ENCODE measurements at regions not wholly inside any gene's neighbourhood (a gene's known extent, or its start where the extent isn't known, plus 50 kb on each side); places are given as distances from the start of the nearest gene placed in this dataset.
"Not testable (repeated sequence)": the region's sequence is repeated elsewhere in the genome, so short reads cannot be mapped to it uniquely, and the experiment has no call there.

DNA sequence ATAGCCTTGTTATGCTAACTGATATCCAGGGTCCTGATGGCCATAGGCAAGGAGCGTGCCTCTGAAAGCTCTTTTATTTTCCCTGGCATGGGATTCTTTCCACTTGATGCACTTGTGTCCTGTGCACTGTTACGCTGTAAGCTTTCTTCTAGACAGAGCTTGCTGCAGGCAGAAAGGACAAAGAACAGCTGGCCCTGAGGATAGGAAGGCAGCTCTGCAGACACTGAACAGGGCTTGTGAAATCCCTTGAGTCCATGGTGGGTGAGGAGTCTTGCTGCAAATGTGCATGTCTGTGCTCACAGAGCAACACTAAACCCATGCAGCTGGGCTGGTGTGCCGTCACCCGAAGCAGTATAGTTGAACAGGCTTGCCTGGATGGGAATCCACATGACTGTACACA lies 126.6 kb downstream of the AKAP11 start:
- DNase-seq (ENCODE audit: low spot score), result no peak

GRCh38 chr13:42400188-42400833 lies 128.4 kb downstream of the AKAP11 start:
- DNase-seq (ENCODE audit: low spot score), result no peak

DNA sequence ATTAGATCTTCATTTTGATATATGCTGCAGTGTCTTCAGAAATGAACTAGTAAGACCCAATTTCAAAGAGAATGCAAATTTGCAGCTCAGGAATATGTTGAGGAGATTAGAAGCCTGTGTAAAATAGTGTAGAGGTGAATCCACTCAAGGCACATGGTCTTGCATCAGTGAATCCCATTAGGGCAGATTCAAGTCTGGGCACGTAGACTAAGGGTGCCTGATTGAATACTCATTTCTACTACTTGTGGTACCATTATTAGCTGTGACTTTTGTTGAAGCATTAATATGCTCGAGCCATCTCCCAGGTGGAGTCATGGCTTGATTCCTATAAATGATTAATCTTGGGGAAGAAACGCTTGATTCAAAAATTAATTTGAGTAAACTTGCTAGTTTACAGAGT lies 129.4 kb downstream of the AKAP11 start:
- no peak for DNase-seq (ENCODE audit: low spot score)

DNA sequence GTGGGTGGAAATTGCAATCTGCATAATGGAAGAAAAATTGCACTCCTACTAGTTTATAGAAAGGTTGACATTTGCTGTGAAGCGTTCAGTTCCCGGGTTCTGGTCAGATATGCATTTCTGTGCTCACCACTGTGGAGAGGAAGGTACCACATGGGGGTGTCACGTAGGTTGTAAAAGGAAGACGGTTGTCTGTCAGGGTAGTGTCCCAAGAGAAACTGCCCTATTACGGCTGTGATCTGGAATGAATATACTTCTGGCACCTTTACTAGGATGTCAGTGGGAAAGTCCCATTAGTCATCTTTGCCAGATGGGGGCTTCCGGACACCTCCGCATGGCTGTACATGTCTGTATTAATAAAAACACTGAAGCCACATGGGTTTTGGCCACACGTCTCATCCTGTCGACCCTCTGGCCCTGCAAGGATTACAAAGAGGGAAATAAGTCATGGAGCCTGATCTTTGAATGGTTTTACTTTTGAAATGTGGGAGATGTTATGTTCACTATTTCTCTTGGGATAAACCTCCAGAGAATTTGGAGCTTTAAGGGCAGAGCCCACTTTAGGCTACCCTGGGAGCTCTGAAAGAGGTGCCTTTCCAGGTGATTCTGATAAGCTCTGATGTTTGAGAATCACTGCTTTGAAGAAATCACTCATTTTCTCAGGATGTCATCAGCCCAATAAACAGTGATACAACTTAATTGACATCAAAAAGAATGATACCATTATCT lies 133.9 kb downstream of the AKAP11 start:
- DNase-seq (ENCODE audit: low spot score), result no peak

- no peak for DNase-seq (ENCODE audit: low spot score)
These were observed 137.1 kb downstream of the AKAP11 start for GRCh38 chr13:42409075-42409474.

DNA sequence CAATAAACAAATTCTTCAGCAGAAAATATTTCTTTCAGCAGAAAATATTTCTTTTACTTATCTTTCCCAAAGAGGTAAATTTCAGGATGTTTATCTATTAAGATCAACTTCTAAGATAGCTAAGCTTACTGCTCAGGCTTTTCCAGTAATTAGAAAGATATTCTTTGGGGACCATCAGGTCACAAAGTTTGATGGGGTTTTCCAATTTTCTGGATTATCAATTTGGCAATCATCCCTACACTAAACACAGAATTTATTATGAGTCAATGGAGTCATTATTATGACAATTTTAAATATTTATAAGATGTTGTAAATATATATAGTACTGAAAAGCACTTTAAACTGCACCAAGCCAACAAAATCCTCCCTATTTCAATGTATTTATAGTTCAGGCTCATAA lies 137.6 kb downstream of the AKAP11 start:
- DNase-seq (ENCODE audit: low spot score), result no peak

- DNase-seq (ENCODE audit: low spot score), result no peak
These were observed 141.0 kb downstream of the AKAP11 start for GRCh38 chr13:42412812-42413483.

- no peak for DNase-seq (ENCODE audit: low spot score)
These were observed 141.5 kb downstream of the AKAP11 start for GRCh38 chr13:42413484-42413815.

GRCh38 chr13:42417626-42418025 lies 145.7 kb downstream of the AKAP11 start:
- no peak for DNase-seq (ENCODE audit: low spot score)

- DNase-seq (ENCODE audit: low spot score), result no peak
These were observed 146.2 kb downstream of the AKAP11 start for GRCh38 chr13:42418184-42418583.

DNA sequence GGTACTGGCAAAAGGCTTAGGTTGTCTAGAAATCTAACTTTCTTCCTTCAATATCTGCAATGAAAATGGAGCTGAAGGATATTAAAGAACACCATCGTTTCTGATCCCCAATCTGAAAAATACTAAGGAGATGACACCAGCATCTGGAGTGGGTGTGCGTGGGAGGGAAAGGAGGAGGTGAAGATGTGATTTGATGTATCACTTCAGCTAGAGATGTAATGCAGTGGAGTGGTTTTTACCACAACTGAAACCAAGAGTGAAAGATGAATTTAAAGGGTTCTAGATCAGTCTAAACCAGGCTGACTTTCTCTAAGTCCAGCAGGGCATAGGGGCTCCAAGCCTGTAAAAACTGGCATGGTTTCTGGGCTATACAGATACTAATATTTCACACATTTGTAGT lies 148.4 kb downstream of the AKAP11 start:
- peak; percentile 28 for DNase-seq (ENCODE audit: low spot score)

DNA sequence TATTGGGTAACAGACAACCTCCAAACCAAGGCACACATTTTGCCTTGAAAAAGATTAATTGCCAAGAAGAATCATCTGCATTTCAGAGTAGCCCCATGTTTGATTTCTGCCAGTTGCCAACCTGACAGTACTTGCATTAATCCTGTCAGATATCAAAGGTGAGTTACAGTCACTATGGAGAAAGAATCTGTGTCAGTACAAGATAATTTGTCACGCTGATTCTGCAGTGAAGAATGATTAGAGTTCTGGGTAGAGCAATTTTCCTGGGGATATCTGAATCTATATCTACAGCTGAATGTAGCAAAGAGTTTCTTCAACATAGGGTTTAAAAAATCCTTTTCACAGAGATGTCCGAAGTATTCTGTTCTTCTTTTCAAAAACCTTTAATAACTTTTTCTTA lies 150.7 kb downstream of the AKAP11 start:
- DNase-seq (ENCODE audit: low spot score), result peak; percentile 15

DNA sequence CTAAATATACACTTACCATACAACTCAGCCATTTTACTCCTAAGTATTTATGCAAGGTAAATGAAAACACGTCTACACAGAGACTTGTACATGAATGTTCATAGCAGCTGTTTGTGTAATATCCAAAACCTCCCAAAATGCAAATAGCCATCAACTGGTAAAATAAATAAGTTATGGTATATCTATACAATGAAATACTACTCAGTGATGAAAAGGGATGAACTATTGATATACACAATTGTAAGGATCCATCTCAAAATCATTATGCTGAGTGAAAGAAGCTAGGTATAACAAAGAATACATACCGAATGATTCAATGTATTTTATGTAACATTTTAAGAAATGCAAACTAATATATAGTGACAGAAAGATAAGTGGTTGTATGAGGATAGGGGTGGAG lies 149.8 kb upstream of the TNFSF11 start:
- no peak for DNase-seq (ENCODE audit: low spot score)

DNA sequence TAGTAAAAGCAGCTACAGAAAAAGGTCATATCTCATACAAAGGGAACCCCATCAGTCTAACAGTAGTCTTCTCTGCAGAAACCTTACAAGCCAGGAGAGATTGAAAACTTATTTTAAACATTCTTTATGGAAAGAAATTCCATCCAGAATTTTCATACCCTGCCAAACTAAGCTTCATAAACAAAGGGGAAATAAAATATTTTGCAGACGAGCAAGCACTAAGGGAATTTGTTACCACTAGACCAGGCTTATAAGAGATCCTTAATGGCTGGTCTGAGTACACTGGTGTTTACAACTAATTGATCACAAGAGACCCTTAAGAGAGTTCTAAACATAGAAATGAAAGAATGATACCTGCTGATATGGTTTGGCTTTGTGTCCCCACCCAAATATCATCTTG lies 128.6 kb upstream of the TNFSF11 start:
- no peak for DNase-seq (ENCODE audit: low spot score)

DNA sequence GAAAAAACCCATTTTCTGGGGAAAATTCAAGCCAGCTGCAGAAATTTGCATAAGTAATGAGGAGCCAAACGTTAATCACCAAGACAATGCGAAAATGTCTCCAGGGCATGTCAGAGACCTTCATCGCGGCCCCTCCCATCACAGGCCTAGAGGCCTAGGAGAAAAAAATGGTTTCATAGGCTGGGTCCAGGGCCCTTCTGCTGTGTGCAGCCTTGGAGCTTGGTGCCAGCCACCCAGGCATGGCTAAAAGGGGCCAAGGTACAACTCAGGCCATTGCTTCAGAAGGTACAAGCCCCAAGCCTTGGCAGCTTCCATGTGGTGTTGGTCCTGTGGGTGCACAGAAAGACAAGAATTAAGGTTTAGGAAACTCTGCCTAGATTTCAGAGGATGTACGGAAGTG lies 127.4 kb upstream of the TNFSF11 start:
- DNase-seq (ENCODE audit: low spot score), result not testable (repeated sequence)

- no peak for DNase-seq (ENCODE audit: low spot score)
These were observed 120.8 kb upstream of the TNFSF11 start for GRCh38 chr13:42453091-42453645.

- DNase-seq (ENCODE audit: low spot score), result no peak
These were observed 119.2 kb upstream of the TNFSF11 start for GRCh38 chr13:42454749-42455148.

DNA sequence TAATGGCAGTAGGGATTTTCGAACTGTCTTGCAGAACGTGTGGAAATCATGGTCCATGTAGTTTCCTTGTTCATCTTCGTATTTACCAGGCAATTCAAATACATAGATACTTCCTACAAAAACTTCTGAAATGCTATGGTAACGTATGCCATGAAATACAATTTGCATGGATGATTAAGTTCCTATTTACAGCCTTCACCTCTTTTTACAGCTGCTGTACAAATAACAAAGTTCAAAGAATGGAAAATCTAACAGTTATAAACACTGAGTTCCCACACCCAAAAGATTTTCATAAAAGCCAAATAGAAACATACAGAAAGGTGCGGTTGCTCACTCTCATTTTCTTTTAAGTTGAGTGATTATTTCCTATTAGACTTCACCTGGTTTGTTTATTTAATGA lies 115.8 kb upstream of the TNFSF11 start:
- no peak for DNase-seq (ENCODE audit: low spot score)

- DNase-seq (ENCODE audit: low spot score), result no peak
These were observed 107.8 kb upstream of the TNFSF11 start for GRCh38 chr13:42466123-42466522.

DNA sequence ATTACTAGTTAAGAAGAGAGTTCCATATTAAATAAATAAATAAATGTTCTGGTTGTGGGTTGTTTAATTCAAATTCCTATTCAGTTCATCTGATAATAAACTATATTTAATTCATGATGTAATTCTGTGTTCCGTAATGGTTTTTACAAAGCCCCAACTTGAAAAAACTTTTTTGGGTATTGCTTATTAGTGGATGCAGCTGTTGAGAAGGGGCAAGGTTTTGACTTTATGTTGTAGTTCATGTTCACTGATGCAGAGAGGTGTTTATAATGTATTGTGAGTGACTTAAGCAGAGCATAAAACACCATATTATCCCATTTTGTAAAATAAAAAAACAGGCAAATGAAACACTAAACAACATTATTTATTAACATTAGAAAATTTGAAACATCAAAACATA lies 107.3 kb upstream of the TNFSF11 start:
- DNase-seq (ENCODE audit: low spot score), result no peak

- no peak for DNase-seq (ENCODE audit: low spot score)
These were observed 99.0 kb upstream of the TNFSF11 start for GRCh38 chr13:42474954-42475353.

DNA sequence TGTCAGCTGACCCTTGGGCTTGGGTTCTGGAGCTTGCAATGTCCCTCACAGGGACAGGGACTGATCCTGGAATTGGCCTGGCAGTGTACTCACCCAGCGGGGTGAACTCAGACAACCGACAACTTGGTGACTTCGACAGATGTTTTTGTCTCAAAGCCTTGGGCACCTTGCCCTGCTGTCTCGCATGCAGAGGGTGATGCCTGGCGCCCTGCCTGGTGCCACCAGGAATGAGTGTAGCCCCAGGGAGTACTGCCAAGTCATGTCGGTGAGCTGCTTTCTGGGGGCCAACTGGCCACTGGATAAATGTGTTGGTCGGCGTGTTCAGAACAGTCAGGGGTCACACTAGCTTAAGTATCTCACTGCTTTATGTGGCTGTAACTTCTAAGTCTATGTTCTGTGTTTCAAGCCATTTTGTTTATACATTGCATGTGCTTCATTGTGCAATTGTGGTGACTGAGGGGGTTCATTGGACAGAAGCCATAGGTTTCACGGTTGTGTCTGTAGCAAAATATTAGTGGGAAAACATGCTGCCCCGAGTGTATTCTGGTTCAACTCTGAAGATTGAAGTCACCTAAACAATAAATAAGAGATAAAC lies 96.3 kb upstream of the TNFSF11 start:
- no peak for DNase-seq (ENCODE audit: low spot score)

Data from putamen (tissue), 1 donor.